Activated CD4-positive, alpha-beta T cell treated with anti-CD3 and anti-CD28 coated beads, Interleukin-2, amount 50 U/mL, for 48 hours (primary cell): ENCODE measurements at regions not wholly inside any gene's neighbourhood (a gene's known extent, or its start where the extent isn't known, plus 50 kb on each side); places are given as distances from the start of the nearest gene placed in this dataset.
"Not testable (repeated sequence)": the region's sequence is repeated elsewhere in the genome, so short reads cannot be mapped to it uniquely, and the experiment has no call there.

Experiments
- DNase-seq, 2 experiments: peaks; one replicate each; pipeline ENCODE4 v3.0.0-alpha.2; 2020

DNA sequence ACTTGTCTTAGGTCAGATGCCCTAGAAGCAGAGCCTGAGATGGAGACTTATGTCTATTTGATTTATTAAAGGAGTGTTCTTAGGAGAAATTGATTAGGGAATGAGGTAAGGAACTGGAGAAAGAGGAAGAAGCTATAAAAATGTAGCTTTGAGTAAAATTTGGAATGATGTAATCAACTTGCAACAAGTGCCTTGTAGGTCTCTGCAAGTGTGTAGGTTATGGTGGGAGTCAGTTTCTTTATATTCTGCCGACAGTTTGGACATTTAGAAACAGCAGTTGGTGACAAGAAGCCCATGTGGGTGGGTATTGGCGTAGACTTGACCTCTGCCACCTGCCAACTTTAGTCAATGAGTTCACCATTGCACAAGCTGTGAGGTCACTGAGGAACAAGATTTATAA lies 986.5 kb downstream of the CDH18 start:
- DNase-seq = no peak

GRCh38 chr5:19002111-19002510 lies 985.9 kb downstream of the CDH18 start:
- no peak for DNase-seq

- no peak for DNase-seq
Observed at GRCh38 chr5:19018822-19019221, 969.2 kb downstream of the CDH18 start.

- no peak for DNase-seq
Observed at GRCh38 chr5:19031491-19031890, 956.5 kb downstream of the CDH18 start.

- DNase-seq = no peak
Observed at GRCh38 chr5:19035816-19036215, 952.2 kb downstream of the CDH18 start.

GRCh38 chr5:19042106-19042505 lies 945.9 kb downstream of the CDH18 start:
- DNase-seq = no peak

- DNase-seq = no peak
Observed at GRCh38 chr5:19044311-19044710, 943.7 kb downstream of the CDH18 start.

DNA sequence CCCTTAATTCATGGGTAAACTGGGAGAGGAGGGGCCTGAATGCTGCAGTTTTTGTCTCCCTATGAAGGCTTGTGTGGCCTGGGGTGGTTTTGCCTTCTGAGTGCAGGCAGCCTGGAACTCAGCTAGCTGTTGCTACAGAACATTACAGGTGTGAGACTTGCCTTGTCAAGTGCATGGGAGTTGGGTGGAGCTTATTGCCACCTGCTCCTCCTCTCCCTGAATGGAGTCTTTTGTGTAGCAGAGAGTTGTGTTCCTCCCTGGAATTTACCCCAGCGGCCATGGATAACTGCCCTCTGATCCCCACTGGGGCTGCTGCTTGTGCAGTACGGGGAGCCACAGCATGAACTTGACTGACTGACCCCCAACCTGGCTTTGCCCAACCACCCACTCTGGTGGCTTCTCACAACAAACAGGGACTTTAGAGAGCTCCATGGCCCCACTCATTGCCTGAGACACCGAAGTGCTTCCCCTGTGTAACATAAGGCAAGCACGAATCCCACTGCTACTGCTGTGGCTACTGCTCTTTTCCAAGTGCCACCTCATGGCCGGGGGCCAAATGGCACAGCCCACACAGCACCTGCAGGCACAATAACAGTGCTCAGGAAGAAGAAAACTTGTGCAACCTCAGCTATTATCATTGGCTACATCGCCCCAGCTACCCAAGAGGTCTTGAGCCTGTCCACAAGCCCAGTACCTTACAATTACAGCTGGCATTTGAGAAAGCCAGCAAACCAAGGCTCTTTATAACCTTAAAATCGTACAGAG lies 942.9 kb downstream of the CDH18 start:
- DNase-seq = no peak

DNA sequence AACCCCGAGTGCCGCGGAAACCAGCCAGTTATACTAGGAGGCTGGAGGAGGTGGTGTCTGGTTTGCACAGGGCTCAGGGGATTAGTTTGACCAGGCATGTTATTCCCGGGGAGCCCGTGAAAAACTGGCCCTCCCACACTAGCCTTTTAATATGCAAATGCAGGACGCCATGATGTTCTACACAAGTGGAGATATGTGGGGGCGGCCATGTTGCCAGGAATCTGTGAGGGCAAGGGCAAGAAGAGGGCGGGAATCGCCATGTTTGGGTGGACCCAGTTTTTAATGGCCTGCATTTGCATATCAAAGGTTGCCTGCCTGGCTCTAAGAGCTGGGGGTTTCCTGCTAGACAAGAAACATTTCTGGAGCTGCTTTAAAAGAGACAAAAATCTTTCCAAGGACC lies 940.7 kb downstream of the CDH18 start:
- DNase-seq = no peak

DNA sequence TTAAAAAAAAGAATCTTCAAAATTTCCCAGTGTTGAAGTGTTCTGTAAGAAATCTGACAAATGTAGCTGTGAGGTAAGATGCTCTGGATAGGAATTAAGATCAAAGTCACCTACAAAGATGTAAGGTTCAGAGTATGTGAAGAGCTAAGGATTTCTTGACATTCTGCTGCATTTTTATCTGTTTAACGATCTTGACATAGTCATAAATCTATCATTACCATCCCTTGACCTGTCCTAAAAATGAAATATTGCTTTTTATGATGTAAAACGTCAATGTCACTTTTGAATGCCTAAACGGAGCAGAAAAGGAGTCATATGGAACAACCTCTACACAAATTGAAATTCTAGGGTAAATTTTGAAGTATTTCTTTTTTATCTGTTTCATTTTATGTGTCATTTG lies 939.3 kb downstream of the CDH18 start:
- DNase-seq = no peak

DNA sequence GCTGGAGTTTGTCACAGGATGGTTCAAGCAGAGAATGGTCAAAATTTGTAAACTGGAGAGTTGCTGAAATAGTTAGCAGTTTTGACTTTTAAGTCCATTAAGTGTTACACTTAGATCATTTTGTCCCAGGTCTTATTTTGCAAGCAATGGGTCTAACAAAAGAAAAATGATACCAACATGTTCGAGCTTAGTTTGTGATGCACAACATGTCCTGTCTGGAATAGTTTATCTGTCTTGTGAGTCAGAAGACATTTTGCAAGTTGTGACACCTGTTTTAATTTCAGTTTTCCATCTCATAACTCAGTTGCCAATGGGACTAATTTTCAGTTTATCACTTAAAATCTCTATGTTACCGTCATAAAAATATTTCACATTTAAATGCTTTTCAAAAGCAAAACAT lies 929.8 kb downstream of the CDH18 start:
- DNase-seq = no peak

- no peak for DNase-seq
Observed at GRCh38 chr5:19064094-19064493, 923.9 kb downstream of the CDH18 start.

DNA sequence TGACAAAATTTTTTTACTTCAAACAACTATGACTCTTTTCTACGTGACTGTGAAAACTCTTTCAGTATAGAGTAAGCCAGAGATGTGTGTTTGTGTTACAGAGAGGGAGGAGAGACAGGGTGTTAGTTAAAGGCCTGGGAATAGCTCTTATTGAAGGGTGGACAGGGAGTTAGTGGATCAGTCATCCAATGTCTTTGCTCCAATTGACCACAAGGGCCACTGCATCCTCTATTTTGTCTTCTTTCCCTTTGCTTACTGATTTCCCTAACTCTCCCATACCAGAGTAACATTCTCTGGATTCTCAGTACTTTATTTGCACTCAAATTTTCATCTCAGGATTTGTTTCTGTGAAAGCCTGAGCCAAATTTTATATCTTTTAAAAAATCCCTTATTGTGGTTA lies 920.3 kb downstream of the CDH18 start:
- no peak for DNase-seq

DNA sequence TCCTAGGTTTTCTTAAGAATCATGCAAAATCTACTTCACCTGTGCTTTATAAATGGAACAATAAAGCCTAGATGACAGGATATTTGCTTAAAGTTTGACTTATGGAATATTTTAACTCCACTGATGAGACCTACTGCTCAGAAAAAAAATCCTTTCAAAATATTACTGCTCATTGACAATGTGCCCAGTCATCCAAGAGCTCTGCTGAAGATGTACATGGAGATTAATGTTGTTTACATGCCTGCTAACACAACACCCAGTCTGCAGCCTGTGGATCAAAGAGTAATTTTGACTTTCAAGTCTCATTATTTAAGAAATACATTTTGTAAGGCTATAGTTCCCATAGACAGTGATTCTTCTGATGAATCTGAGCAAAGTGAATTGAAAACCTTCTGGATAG lies 889.6 kb downstream of the CDH18 start:
- no peak for DNase-seq

DNA sequence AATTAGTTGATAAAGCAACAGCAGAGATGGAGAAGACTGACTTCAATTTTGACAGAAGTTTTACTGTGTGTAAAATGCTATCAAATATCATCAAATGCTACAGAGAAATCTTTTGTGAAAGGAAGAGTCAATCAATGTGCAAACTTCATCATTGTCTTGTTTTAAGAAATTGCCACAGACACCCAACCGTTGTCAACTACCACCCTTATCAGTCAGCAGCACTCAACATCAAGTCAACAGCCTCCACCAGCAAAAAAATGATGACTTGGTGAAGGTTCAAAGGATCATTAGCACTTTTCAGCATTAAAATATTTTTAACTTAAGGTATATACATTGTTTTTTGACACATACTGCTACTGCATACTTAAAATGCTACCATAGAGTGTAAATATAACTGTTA lies 888.8 kb downstream of the CDH18 start:
- no peak for DNase-seq

- no peak for DNase-seq
Observed at GRCh38 chr5:19104948-19105347, 883.1 kb downstream of the CDH18 start.

DNA sequence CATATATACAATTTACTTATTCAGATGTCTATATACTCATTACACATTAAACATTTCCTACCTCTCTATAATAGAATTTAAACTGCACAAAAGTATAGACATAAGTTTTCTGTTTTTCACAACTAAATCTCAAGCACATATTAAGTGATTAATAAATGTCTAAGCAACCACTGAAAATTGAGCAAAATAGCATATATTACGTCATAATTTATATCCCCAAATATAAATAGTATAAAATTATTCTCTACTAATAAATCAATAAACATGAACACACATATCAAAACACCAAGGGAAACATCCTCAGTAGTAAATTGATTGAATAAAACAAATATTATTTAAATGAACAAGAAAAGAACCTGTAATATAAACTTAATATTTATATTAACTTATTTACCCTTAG lies 865.1 kb downstream of the CDH18 start:
- no peak for DNase-seq

DNA sequence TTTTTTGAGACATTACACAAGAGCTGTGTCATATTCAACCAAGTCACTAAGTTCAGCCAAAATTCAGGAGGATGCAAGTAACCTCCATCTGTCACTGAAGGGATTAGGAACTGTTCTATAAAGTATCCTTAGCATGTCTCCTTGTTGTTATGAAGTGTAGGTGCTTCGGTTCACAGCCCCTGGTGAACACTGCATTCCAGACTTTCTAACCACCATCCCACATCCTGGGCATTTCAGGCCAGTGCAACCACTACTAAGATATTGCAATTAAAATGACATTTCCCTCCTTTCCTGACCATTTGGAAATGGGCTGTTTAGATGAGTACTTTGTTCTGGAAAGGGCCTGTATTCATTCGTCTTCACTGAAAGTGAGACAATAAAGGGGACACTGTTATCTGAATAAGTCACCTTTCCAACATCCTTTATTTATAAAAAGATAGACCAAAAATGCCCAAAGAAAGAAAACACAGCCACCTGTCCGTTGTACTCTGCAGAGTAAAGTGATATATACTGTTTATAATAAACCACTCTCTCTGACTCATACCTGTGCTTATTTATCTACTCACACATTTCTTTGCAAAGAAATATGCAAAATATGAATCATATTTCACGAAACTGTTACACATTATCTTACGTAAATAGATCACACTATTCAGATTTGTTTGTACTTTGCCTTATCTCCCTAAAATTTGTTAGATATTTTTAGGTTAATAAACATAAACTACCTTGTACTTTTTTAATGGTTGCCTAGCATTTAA lies 861.9 kb downstream of the CDH18 start:
- DNase-seq = no peak

- no peak for DNase-seq
Observed at GRCh38 chr5:19140276-19140675, 847.7 kb downstream of the CDH18 start.

DNA sequence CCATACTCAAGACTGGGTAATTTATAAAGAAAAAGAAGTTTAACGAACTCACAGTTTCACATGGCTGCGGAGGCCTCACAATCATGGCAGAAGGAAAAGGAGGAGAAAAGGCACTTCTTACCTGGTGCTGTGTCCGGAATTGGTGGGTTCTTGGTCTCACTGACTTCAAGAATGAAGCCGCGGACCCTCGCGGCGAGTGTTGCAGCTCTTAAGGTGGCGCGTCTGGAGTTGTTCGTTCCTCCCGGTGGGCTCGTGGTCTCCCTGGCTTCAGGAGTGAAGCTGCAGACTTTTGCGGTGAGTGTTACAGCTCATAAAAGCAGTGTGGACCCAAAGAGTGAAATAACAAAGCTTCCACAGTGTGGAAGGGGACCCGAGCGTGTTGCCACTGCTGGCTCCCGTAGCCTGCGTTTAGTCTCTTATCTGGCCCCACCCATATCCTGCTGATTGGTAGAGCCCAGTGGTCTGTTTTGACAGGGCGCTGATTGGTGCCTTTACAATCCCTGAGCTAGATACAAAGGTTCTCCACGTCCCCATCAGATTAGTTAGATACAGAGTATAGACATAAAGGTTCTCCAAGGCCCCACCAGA lies 846.0 kb downstream of the CDH18 start:
- not testable (repeated sequence) for DNase-seq

- DNase-seq = not testable (repeated sequence)
Observed at GRCh38 chr5:19142713-19143414, 845.1 kb downstream of the CDH18 start.

GRCh38 chr5:19143935-19144334 lies 844.1 kb downstream of the CDH18 start:
- no peak for DNase-seq

DNA sequence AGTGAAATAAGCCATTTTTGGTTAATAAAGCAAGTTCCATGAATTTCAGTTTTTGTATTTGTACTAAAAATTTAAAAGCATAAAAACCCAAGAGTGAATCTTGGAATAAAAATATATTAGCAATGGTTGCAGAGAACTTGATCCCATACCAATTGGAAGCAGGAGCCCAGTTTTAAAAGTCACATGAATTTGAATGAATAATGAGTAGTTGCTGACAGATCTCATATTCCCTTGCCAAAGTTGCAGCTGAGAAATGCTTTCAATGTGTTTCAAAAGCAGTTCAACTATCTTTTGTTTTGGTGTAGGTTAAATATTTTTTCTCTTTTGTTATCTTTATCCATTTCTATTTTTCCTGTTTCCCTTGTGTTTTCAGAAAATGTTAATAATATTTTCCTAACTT lies 818.6 kb downstream of the CDH18 start:
- no peak for DNase-seq
